Loucy (cell line): ENCODE measurements at regions not wholly inside any gene's neighbourhood (a gene's known extent, or its start where the extent isn't known, plus 50 kb on each side); places are given as distances from the start of the nearest gene placed in this dataset.

Experiments
- EZH2phosphoT487 ChIP-seq: fragments of 200-600 bp; IDR thresholded peaks from 2 replicates; pipeline ENCODE4 v1.6.1; 2018; ENCODE audit warnings: antibody characterized with exemption, mild to moderate bottlenecking, moderate library complexity, borderline replicate concordance
- TF ChIP-seq, protein P1 (sequence below): fragments of 200-600 bp; sonication (generic); conservative IDR thresholded peaks from 2 replicates; pipeline ENCODE4 v1.5.1; 2014; ENCODE audit warnings: mild to moderate bottlenecking, antibody characterized with exemption, low read length

GRCh38 chr16:86288716-86289294, 221.5 kb upstream of the FOXF1 start:
- TF ChIP-seq, protein P1, sequence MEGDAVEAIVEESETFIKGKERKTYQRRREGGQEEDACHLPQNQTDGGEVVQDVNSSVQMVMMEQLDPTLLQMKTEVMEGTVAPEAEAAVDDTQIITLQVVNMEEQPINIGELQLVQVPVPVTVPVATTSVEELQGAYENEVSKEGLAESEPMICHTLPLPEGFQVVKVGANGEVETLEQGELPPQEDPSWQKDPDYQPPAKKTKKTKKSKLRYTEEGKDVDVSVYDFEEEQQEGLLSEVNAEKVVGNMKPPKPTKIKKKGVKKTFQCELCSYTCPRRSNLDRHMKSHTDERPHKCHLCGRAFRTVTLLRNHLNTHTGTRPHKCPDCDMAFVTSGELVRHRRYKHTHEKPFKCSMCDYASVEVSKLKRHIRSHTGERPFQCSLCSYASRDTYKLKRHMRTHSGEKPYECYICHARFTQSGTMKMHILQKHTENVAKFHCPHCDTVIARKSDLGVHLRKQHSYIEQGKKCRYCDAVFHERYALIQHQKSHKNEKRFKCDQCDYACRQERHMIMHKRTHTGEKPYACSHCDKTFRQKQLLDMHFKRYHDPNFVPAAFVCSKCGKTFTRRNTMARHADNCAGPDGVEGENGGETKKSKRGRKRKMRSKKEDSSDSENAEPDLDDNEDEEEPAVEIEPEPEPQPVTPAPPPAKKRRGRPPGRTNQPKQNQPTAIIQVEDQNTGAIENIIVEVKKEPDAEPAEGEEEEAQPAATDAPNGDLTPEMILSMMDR, result no peak
- no peak for TF ChIP-seq EZH2phosphoT487
